Heart right ventricle (tissue), 16 donors: ENCODE measurements at regions not wholly inside any gene's neighbourhood (a gene's known extent, or its start where the extent isn't known, plus 50 kb on each side); places are given as distances from the start of the nearest gene placed in this dataset.

Source experiments
- ATAC-seq, 8 donors: fragments of 200-7000 bp; cut with Tn5 transposase; one replicate each; pipeline ENCODE4 v1.9.1; 2020; ENCODE audit warnings: mild to moderate bottlenecking in 8 of 8, moderate library complexity in 8 of 8, moderate number of reproducible peaks in 1 of 8
- DNase-seq, 2 donors: peaks; one replicate each; pipeline ENCODE4 v3.0.0-alpha.2; 2020
- H3K27ac ChIP-seq, 10 donors: fragments of 200-600 bp; sonication (generic) in 2 of 10; one replicate each; pipeline versions ENCODE4 v1.5.0 to v1.8.0; 2020 to 2022; ENCODE audit warnings: mild to moderate bottlenecking in 3 of 10
- H3K27me3 ChIP-seq, 7 donors: fragments of 200-600 bp; one replicate each; pipeline ENCODE4 v1.8.0; 2021 to 2022; ENCODE audit warnings: mild to moderate bottlenecking in 2 of 7
- H3K36me3 ChIP-seq, 9 donors: fragments of 200-600 bp; sonication (generic) in 1 of 9; one replicate each; pipeline versions ENCODE4 v1.5.0 to v1.8.0; 2020 to 2022; ENCODE audit warnings: mild to moderate bottlenecking in 2 of 9
- H3K4me1 ChIP-seq, 9 donors: fragments of 200-600 bp; sonication (generic) in 1 of 9; one replicate each; pipeline versions ENCODE4 v1.5.0 to v1.8.0; 2020 to 2022; ENCODE audit warnings: mild to moderate bottlenecking in 4 of 9
- H3K4me3 ChIP-seq, 10 donors: fragments of 200-600 bp; sonication (generic) in 2 of 10; one replicate each; pipeline versions ENCODE4 v1.5.0 to v1.8.0; 2020 to 2022; ENCODE audit warnings: mild to moderate bottlenecking in 7 of 10, moderate library complexity in 2 of 10
- H3K9me3 ChIP-seq, 11 donors: fragments of 200-600 bp in 10 of 11; sonication (generic) in 2 of 11; one replicate each; pipeline versions ENCODE4 v1.5.0 to v1.8.0; 2013 to 2022; ENCODE audit warnings: mild to moderate bottlenecking in 2 of 11, control low read depth in 1 of 11, moderate library complexity in 1 of 11
- CTCF ChIP-seq, 9 donors: fragments of 200-600 bp; sonication (generic) in 2 of 9; IDR thresholded peaks; one replicate each; pipeline versions ENCODE4 v1.5.0 to v1.8.0; 2021 to 2022; ENCODE audit warnings: antibody characterized with exemption in 9 of 9, mild to moderate bottlenecking in 5 of 9, moderate library complexity in 1 of 9
- WGBS, 2 donors: extraction: QIAGEN DNeasy Blood & Tissue Kit; methylation state at CpG; one replicate each; pipeline ENCODE4 v1.1.7; 2013; ENCODE audit warnings: inconsistent platforms in 1 of 2; 5-methylcytosine and 5-hydroxymethylcytosine counted together
- intact Hi-C, 10 donors: fragments of 100-400 bp; cut with DNase I; formaldehyde crosslinking; loops; one replicate each; pipeline versions ENCODE4 v1.11.1 to v1.14.2; 2022
- donor health status: Arrhythmogenic right ventricular cardiomyopathy.
- donor health status: ischemic (EF 13 %, LVEDD 7.1; RV severe dilation, severe dysfunction).
- donor health status: healthy with polysubstance abuse.
- donor health status: DM: no; HTN: yes; CAD: no.
- donor health status: DM: no; HTN: no; CAD: no.
- donor health status: ischemic (EF 25% LVEDD 6.9; RV normal size, moderate dysfunction).
- donor health status: ischemic (EF 25% LVEDD 5.7; RV mildly dilated, moderate dysfunction).
- donor health status: healthy.
- donor health status: DM: yes; HTN: yes; CAD: no.
- donor health status: Ischemic cardiomyopathy.
- donor health status: ischemic (EF 35%, LVEDD 5.7; RV mildly dilated, moderate dysfunction).
- donor health status: nonischemic (EF 11% LVEDD 7.7; RV severe dilation, severe dysfunction).
- donor health status: DM: yes; HTN: yes; CAD: no.
- donor health status: PGD.
- donor health status: ischemic (EF 29% LVEDD 5.4; RV normal size, mild dysfunction).
- donor health status: nonischemic (EF 23%, LVEDD 6.1; RV moderate dilation, normal function).

DNA sequence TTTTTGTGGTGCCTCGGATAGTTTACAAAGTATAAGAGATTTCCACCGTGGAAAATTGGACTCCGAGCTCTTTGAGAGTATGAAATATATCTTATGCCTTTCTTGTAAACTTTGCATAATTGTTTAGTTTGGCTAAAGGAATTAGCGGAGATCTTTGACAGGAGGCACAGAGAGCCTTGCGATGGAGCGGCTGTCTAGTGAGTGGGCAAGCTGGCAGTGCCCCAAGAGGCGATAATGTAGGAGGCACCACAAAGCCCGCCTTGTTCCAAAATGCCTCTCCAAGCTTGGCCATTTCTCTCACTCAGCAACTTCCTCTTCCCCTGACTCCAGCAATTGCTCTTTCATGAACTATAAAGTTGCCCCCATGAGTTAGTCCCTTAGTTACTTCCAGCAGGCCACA, 270.1 kb upstream of the PRICKLE1 start:
- ATAC-seq (no peak), DNase-seq (no peak)
- Histone ChIP-seq H3K27ac (no peak overlapping the region), H3K4me3 (no peak overlapping the region), H3K4me1 (no peaks in the 10 kb centered on the region), H3K27me3 (no peaks in the 10 kb centered on the region), H3K36me3 (no peaks in the 10 kb centered on the region), H3K9me3 (no peaks in the 10 kb centered on the region)
- WGBS, 2 donors = 81% methylated on average over 8 of the region's 8 CpGs
- TF ChIP-seq CTCF (IDR thresholded peaks at IDR 0.05) = no peak
- intact Hi-C loops = no loop called here

- Histone ChIP-seq H3K4me1 (no peaks in the 10 kb centered on the region), H3K27me3 (no peaks in the 10 kb centered on the region), H3K4me3 (no peak overlapping the region), H3K9me3 (no peaks in the 10 kb centered on the region), H3K27ac (no peak overlapping the region), H3K36me3 (no peaks in the 10 kb centered on the region)
- no peak for TF ChIP-seq CTCF (IDR thresholded peaks at IDR 0.05)
- intact Hi-C loops = no loop called here
- ATAC-seq (no peak), DNase-seq (no peak)
These were observed 267.6 kb upstream of the PRICKLE1 start for GRCh38 chr12:42857106-42857505.

- no peaks in the 10 kb centered on the region for H3K36me3 ChIP-seq
- H3K4me3 ChIP-seq = no peak overlapping the region
- ATAC-seq (no peak), DNase-seq (no peak)
- no peaks in the 10 kb centered on the region for H3K27me3 ChIP-seq
- no peak overlapping the region for H3K27ac ChIP-seq
- WGBS, 2 donors = 78 to 82% methylated on average over 2 of the region's 2 CpGs
- intact Hi-C loops = no loop called here
- TF ChIP-seq CTCF (IDR thresholded peaks at IDR 0.05) = no peak
- H3K9me3 ChIP-seq = no peaks in the 10 kb centered on the region
- no peaks in the 10 kb centered on the region for H3K4me1 ChIP-seq
These were observed 265.9 kb upstream of the PRICKLE1 start for GRCh38 chr12:42855362-42855950.

DNA sequence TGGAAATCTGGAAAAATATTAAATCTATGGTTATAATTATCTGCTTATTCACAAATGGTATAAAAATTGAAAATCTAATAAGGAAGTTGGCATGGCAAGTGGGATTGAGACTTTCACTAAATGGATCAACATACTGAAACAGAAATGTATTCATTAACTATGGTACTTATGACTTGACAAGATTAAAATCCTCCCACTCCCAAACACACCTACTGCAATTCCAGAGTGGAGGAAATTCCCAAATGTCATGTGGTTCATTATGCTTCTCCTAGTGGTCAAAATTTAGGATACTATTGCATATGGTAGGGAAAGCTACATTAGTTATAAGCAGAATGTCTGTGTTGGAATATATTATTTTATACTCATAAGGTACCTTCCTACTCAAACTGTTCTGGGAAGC, 265.3 kb upstream of the PRICKLE1 start:
- H3K9me3 ChIP-seq = no peaks in the 10 kb centered on the region
- H3K27ac ChIP-seq = no peak overlapping the region
- no peak for DNase-seq
- H3K4me1 ChIP-seq = no peaks in the 10 kb centered on the region
- H3K36me3 ChIP-seq = no peaks in the 10 kb centered on the region
- no peak for ATAC-seq
- no peak for TF ChIP-seq CTCF (IDR thresholded peaks at IDR 0.05)
- H3K27me3 ChIP-seq = no peaks in the 10 kb centered on the region
- H3K4me3 ChIP-seq = no peak overlapping the region
- intact Hi-C loops = no loop called here
